Dendritic cell treated with granulocyte-macrophage colony-stimulating factor and Interleukin-4, amounts not matched to agents 40 ng/mL and 50 ng/mL, for 4 days (primary cell): ENCODE measurements at regions not wholly inside any gene's neighbourhood (a gene's known extent, or its start where the extent isn't known, plus 50 kb on each side); places are given as distances from the start of the nearest gene placed in this dataset.
"Not testable (repeated sequence)": the region's sequence is repeated elsewhere in the genome, so short reads cannot be mapped to it uniquely, and the experiment has no call there.

Experiments
- H3K27ac Mint-ChIP-seq: one replicate; pipeline ENCODE4 v1.8.0; 2022; ENCODE audit warnings: mild to moderate bottlenecking, mixed read lengths
- H3K27me3 Mint-ChIP-seq: one replicate; pipeline ENCODE4 v1.8.0; 2022; ENCODE audit warnings: mild to moderate bottlenecking, mixed read lengths
- H3K36me3 Mint-ChIP-seq: one replicate; pipeline ENCODE4 v1.8.0; 2022; ENCODE audit warnings: low read depth, mixed read lengths
- H3K4me1 Mint-ChIP-seq: one replicate; pipeline ENCODE4 v1.8.0; 2022; ENCODE audit warnings: low read depth, mixed read lengths
- H3K4me3 Mint-ChIP-seq: one replicate; pipeline ENCODE4 v1.8.0; 2022; ENCODE audit warnings: mild to moderate bottlenecking, moderate library complexity, mixed read lengths
- H3K9me3 Mint-ChIP-seq: one replicate; pipeline ENCODE4 v1.8.0; 2022; ENCODE audit warnings: mixed read lengths
- intact Hi-C: fragments of 100-400 bp; cut with micrococcal nuclease; formaldehyde crosslinking; loops from one replicate; pipeline ENCODE4 v1.15.0; 2022

GRCh38 chr3:166897811-166898210 is 482.3 kb downstream of the ZBBX start:
- H3K27me3 Mint-ChIP-seq = no peaks in the 10 kb centered on the region
- H3K4me3 Mint-ChIP-seq = no peak overlapping the region
- H3K36me3 Mint-ChIP-seq = no peaks in the 10 kb centered on the region
- no peaks in the 10 kb centered on the region for H3K9me3 Mint-ChIP-seq
- intact Hi-C loops = no loop called here
- no peaks in the 10 kb centered on the region for H3K4me1 Mint-ChIP-seq
- H3K27ac Mint-ChIP-seq = no peak overlapping the region

GRCh38 chr3:166889241-166889640 is 490.9 kb downstream of the ZBBX start:
- peaks cover 14% of the 10 kb centered on the region for H3K9me3 Mint-ChIP-seq
- no peak overlapping the region for H3K4me3 Mint-ChIP-seq
- no peak overlapping the region for H3K27ac Mint-ChIP-seq
- H3K4me1 Mint-ChIP-seq = no peaks in the 10 kb centered on the region
- H3K27me3 Mint-ChIP-seq = no peaks in the 10 kb centered on the region
- H3K36me3 Mint-ChIP-seq = no peaks in the 10 kb centered on the region
- intact Hi-C loops = no loop called here

- intact Hi-C loops = no loop called here
- Mint-ChIP-seq H3K36me3 (no peaks in the 10 kb centered on the region), H3K27me3 (no peaks in the 10 kb centered on the region), H3K27ac (no peak overlapping the region), H3K9me3 (peaks cover 11% of the 10 kb centered on the region), H3K4me3 (no peak overlapping the region), H3K4me1 (no peaks in the 10 kb centered on the region)
Measured at GRCh38 chr3:166879661-166880060, 500.4 kb downstream of the ZBBX start.

DNA sequence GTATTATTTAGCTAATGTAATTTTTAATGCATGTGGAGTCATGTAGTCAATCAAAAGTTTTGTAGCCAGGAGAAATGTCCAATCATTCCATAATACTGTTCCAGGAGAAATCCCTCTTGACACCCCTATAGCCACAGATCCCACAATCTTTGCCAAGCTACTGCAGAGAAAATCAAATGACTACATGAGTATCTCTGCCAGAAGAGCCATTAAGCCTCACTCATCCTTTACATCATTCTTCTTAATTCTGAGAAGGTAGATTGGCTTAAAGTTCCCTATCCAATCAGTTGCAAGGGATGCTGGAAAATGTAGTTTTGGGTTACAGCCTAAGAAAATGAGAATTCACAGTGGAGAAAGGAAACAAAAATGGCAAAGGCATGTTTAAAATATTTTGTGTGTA is 502.1 kb downstream of the ZBBX start:
- Mint-ChIP-seq H3K36me3 (no peaks in the 10 kb centered on the region), H3K9me3 (peaks cover 14% of the 10 kb centered on the region), H3K27ac (no peak overlapping the region), H3K27me3 (no peaks in the 10 kb centered on the region), H3K4me3 (no peak overlapping the region), H3K4me1 (no peaks in the 10 kb centered on the region)
- intact Hi-C loops = no loop called here

DNA sequence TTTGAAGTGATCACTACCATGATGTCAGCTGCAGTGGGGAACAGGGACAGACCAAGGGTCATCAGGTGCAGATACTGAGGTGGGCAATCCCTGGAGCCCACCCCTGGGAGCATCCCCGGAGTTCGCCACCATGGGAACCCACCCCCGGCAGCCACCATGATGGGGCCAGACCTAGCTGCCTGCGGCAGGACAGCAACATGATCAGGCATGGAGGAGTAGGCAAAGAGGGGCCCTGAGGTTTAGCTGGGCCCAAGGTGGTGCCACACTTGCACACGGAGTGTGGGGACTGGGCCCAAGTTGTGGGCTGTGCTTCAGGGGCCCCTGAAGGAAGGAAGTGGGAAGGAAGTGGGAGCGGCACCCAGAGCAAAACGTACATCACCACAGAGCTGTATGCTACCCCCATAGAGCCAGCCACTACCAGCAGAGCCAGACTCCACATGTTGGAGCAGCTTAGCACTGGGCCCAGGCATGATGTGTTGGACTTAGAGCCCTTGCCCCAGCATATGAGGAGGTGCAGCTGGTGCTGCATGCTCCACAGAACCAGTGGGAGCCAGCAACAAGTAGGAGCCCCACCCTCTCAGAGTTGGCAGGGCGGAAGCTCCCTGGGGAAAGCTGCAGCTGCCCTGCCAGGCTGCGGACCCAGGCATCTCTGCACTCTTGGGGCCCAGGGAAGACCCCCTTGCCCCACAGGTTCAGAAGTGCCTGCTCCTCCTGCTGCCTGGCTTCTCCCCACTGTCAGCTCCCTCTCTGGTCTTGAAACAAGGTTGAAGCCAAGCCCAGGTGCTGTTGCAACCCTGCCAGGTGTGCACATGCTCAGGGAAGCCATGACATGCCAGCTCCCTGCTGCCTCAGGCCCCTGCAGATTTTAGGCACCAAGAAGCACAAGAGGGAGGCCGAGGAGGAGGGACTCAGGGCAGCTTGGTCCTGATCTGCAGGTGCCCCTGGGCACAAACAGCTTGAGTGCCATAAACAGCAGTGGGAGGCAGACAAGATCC is 515.3 kb downstream of the ZBBX start:
- Mint-ChIP-seq H3K9me3 (peaks cover 32% of the 10 kb centered on the region), H3K4me1 (no peaks in the 10 kb centered on the region)
- intact Hi-C loops = no loop called here

DNA sequence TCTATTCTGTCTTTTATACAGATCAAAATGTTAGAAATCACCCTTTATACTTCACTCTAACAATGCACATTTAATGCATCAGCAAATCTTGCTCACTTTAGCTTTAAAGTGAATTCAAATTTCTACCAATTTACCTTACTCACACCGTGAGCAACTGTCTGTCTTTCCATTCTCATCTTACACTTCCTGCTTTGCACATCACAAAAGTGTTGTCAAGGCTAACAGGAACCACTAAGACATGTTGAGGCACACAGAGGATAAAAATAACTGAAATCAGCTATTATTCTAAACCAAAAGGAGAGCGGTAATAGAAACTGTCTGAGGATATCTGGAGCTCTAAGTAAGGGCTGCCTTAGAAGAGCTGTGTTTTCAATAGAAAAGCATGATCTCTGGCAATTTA is 519.9 kb downstream of the ZBBX start:
- Mint-ChIP-seq H3K4me1 (no peaks in the 10 kb centered on the region), H3K27ac (no peak overlapping the region), H3K9me3 (peaks cover 11% of the 10 kb centered on the region), H3K36me3 (no peaks in the 10 kb centered on the region), H3K4me3 (no peak overlapping the region), H3K27me3 (no peaks in the 10 kb centered on the region)
- intact Hi-C loops = no loop called here

More for the DNA sequence above, 515.3 kb downstream of the ZBBX start:
- Mint-ChIP-seq H3K36me3 (no peaks in the 10 kb centered on the region), H3K27ac (no peak overlapping the region), H3K4me3 (no peak overlapping the region), H3K27me3 (no peaks in the 10 kb centered on the region)

- Mint-ChIP-seq H3K36me3 (no peaks in the 10 kb centered on the region), H3K4me3 (no peak overlapping the region), H3K27ac (no peak overlapping the region), H3K27me3 (no peaks in the 10 kb centered on the region), H3K4me1 (no peaks in the 10 kb centered on the region), H3K9me3 (peaks cover 28% of the 10 kb centered on the region)
- intact Hi-C loops = no loop called here
Measured at GRCh38 chr3:166844329-166844728, 535.8 kb downstream of the ZBBX start.

GRCh38 chr3:166842784-166843183 is 537.3 kb downstream of the ZBBX start:
- H3K27me3 Mint-ChIP-seq, H3K36me3 Mint-ChIP-seq, H3K4me3 Mint-ChIP-seq, H3K27ac Mint-ChIP-seq, H3K4me1 Mint-ChIP-seq, intact Hi-C loops: not testable (repeated sequence)
- peaks cover 12% of the 10 kb centered on the region for H3K9me3 Mint-ChIP-seq

DNA sequence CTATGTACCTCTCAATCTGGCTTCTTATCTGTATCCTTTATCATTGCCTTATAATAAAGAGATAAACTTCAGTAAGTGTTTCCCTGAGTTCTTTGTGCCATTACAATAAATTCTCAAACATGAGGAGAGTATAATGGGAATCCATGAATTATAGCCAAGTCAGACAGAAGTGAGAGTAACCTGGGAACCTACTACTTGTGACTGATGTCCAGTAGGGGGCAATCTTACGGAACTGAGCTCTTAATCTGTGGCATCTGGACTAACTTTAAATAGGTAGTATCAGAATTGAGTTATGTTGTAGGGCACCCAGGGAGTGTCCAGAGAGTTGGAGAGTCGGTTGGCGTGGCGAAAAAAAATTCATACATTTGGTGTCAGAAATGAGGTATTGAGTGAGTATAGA is 542.6 kb downstream of the ZBBX start:
- H3K27ac Mint-ChIP-seq = no peak overlapping the region
- intact Hi-C loops = loop anchor here (10.0 kb wide), 1 partner anchor 507 kb away; no protein-coding TSS in a partner anchor
- no peak overlapping the region for H3K4me3 Mint-ChIP-seq
- no peaks in the 10 kb centered on the region for H3K36me3 Mint-ChIP-seq
- no peaks in the 10 kb centered on the region for H3K4me1 Mint-ChIP-seq
- H3K27me3 Mint-ChIP-seq = no peaks in the 10 kb centered on the region
- no peaks in the 10 kb centered on the region for H3K9me3 Mint-ChIP-seq

DNA sequence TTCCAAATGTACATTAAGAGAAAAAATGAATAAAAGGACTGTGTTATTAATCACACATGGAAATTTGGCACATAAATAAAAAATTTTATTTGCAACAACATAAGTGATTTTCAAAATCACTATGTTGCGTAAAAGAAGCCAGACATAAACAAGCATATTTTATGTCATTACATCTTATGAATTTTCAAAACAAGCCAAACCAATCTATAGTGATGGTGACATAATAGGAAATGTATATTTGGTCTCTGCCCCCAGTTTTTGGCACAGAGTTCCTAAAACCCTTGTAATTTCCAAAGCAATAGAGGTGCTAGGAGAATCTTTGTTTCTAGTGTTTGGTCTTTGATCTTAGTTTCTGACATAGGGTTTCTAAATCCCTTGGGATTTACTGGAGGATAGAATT is 543.3 kb downstream of the ZBBX start:
- no peaks in the 10 kb centered on the region for H3K36me3 Mint-ChIP-seq
- H3K9me3 Mint-ChIP-seq = no peaks in the 10 kb centered on the region
- H3K27me3 Mint-ChIP-seq = no peaks in the 10 kb centered on the region
- intact Hi-C loops = loop anchor here (10.0 kb wide), 1 partner anchor 508 kb away; no protein-coding TSS in a partner anchor
- no peak overlapping the region for H3K4me3 Mint-ChIP-seq
- no peak overlapping the region for H3K27ac Mint-ChIP-seq
- H3K4me1 Mint-ChIP-seq = no peaks in the 10 kb centered on the region

DNA sequence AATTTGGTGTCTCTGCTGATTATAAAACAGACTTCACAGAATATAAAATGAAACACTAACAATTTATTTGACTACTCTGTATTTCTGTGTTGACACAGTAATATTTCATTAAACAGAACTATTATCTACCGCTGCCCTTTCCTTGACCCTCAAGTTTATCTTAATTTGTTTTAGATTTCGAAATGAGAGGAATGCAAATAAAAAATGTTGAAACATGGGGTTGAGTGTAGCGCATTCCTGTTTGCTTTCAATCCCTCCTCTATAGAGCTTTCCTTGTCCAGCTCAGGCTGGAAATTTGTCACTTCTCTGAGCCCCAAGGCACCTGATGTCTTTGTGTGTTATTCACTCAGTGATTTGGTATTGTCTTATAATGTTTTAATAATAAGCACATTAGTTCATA is 550.2 kb downstream of the ZBBX start:
- Mint-ChIP-seq H3K27me3 (no peaks in the 10 kb centered on the region), H3K4me3 (no peak overlapping the region), H3K27ac (no peak overlapping the region), H3K36me3 (no peaks in the 10 kb centered on the region), H3K4me1 (no peaks in the 10 kb centered on the region), H3K9me3 (peaks cover 14% of the 10 kb centered on the region)
- intact Hi-C loops = loop anchor here (10.0 kb wide), 1 partner anchor 515 kb away; no protein-coding TSS in a partner anchor

GRCh38 chr3:166818464-166818863 is 561.6 kb downstream of the ZBBX start:
- Mint-ChIP-seq H3K4me1 (no peaks in the 10 kb centered on the region), H3K27ac (no peak overlapping the region), H3K9me3 (no peaks in the 10 kb centered on the region), H3K36me3 (no peaks in the 10 kb centered on the region), H3K27me3 (no peaks in the 10 kb centered on the region), H3K4me3 (no peak overlapping the region)
- intact Hi-C loops = no loop called here

DNA sequence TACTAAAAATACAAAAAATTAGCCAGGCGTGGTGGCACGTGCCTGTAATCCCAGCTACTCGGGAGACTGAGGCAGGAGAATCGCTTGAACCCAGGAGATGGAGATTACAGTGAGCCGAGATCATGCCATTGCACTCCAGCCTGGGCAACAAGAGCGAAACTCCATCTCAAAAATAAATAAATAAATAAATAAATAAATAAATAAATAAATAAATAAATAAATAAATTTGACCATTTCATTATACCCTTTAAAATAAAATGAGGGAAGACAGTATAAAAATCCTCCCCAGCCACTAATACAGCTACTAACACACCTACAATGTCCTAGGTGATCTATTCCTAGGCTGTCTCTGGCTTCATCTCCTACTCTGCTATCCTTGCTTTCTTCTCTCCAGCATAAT is 562.8 kb downstream of the ZBBX start:
- H3K36me3 Mint-ChIP-seq, H3K27ac Mint-ChIP-seq, H3K27me3 Mint-ChIP-seq, H3K4me1 Mint-ChIP-seq, H3K4me3 Mint-ChIP-seq, intact Hi-C loops: not testable (repeated sequence)
- peaks cover 12% of the 10 kb centered on the region for H3K9me3 Mint-ChIP-seq

DNA sequence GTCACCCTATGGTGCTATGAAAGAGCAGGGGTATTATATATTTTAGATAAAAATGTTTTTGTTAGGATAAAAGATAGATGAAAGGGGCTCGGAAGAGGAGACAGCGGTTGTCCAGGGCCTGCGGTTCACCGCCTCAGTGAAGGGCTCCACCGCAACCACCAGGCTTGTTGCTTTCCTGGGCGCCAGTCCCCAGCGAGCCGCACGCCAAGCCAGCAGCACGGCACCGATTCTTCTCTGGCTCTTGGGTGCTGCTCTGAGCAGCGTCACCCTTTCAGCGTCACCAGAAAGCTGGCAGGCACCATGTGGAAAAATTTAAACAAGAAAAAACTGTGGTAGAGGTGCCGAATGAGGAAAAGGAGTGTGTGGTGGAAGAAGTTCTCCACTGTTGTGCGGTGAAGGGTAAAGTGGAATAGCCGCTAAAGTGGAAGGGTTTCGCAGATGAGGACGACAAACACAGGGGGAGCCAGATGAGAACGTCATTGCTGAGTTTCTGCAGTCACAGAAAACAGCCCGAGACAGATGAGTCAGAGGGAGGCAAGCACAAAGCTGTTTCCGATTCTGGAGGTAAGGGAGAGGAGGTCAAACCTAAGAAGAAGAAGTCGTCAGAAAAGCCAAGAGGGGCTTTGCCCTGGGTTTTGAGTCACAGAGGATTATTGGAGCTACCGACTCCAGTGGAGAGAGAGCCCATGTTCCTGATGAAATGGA is 569.2 kb downstream of the ZBBX start:
- Mint-ChIP-seq H3K4me3 (no peak overlapping the region), H3K27me3 (no peaks in the 10 kb centered on the region), H3K27ac (no peak overlapping the region), H3K9me3 (peaks cover 54% of the 10 kb centered on the region), H3K36me3 (no peaks in the 10 kb centered on the region), H3K4me1 (no peaks in the 10 kb centered on the region)
- intact Hi-C loops = no loop called here
